ENCODE measurements at regions not wholly inside any gene's neighbourhood (a gene's known extent, or its start where the extent isn't known, plus 50 kb on each side); places are given as distances from the start of the nearest gene placed in this dataset.

- TF ChIP-seq CTCF (conservative IDR thresholded peaks at IDR 0.05): no peak
- H3K27ac ChIP-seq: no peak overlapping the region
Measured at GRCh38 chr4:123836851-123837595, 440.4 kb downstream of the SPRY1 start.

GRCh38 chr4:123838474-123838873 lies 441.9 kb downstream of the SPRY1 start:
- peak overlapping the region; percentile 5; the same call in 1 of the 2 replicates for H3K27ac ChIP-seq
- no peak for TF ChIP-seq CTCF (conservative IDR thresholded peaks at IDR 0.05)

GRCh38 chr4:123840197-123840596 lies 443.6 kb downstream of the SPRY1 start:
- no peak overlapping the region for H3K27ac ChIP-seq
- TF ChIP-seq CTCF (conservative IDR thresholded peaks at IDR 0.05): no peak

- TF ChIP-seq CTCF (conservative IDR thresholded peaks at IDR 0.05): no peak
- no peak overlapping the region for H3K27ac ChIP-seq
Measured at GRCh38 chr4:123841447-123842121, 445.0 kb downstream of the SPRY1 start.

GRCh38 chr4:123843137-123843536 lies 446.5 kb downstream of the SPRY1 start:
- H3K27ac ChIP-seq: no peak overlapping the region
- TF ChIP-seq CTCF (conservative IDR thresholded peaks at IDR 0.05): no peak

GRCh38 chr4:123844374-123844773 lies 447.8 kb downstream of the SPRY1 start:
- H3K27ac ChIP-seq: no peak overlapping the region

More at GRCh38 chr4:123844374-123844773, 447.8 kb downstream of the SPRY1 start:
- TF ChIP-seq CTCF (conservative IDR thresholded peaks at IDR 0.05): no peak
